GM18861 (cell line): ENCODE measurements at regions not wholly inside any gene's neighbourhood (a gene's known extent, or its start where the extent isn't known, plus 50 kb on each side); places are given as distances from the start of the nearest gene placed in this dataset.

Experiments used
- ATAC-seq: cut with Tn5 transposase; IDR thresholded peaks from one replicate; pipeline ENCODE4 v1.9.1; 2021; ENCODE audit not compliant: unreplicated experiment

DNA sequence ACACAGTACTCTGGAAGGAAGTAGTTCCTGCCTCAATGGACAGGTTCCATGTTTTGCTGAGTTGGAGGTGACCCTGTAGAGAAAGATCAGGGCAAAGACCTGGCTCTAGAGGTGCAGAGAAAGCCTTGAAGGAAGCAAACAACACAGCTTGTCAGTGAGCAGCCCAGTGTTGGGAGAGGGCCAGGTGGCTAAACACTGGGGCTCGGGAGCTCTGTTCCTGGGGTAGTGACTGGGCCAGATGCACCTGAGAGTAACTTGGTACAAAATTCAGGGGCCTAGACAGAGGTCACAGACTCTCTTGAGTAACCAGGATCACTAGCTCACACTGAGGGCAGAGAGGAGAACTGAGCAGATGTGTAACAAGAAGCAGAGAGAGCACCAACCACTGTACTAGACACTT lies 138.4 kb upstream of the NALF2 start:
- ATAC-seq: no peak

- ATAC-seq: no peak
These were observed 138.8 kb upstream of the NALF2 start for GRCh38 chrX:69365349-69365748.

GRCh38 chrX:69362856-69363255 lies 141.3 kb upstream of the NALF2 start:
- peak; percentile 63 for ATAC-seq

DNA sequence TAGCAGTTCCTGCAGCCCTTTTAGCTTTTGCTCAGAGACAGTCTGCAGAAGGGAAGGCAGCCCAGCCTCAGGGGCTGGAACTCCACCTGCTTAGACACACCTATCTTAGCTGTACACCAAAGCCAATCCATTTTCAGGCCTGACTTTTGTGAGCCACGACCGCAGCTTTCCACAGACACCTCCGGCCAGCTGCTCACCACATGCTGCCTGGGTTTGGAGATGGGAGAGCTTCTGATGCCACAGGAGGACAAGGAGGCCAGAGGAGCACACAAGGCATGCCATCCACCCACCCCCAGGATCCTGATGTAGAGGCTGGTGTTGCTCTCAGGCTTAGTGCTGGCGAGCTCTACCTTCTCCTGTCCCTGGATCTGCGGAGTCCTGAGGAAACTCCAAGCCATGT lies 141.8 kb upstream of the NALF2 start:
- no peak for ATAC-seq

- ATAC-seq: no peak
These were observed 142.7 kb upstream of the NALF2 start for GRCh38 chrX:69361311-69361845.

GRCh38 chrX:69357317-69357716 lies 146.8 kb upstream of the NALF2 start:
- no peak for ATAC-seq

DNA sequence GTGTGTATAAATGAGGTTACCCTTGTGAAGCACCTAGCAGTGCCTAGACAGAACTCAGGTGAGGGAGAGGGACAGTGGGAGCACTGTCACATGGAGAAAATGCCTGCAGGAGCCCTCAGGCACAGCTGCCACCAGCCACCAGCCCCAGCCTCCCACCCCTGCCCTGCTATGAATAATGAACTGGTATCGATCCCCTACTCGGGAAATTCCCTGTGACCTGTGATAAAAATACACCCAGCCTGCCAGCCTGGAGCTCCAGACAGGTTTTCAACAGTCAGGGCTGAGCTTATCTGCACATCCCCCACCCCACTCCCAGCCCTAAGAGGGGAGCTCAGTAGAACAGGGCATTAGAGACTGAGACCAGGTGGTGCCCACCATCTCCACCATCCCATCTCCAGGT lies 159.6 kb upstream of the PJA1 start:
- no peak for ATAC-seq

GRCh38 chrX:69323786-69324720 lies 158.8 kb upstream of the PJA1 start:
- ATAC-seq: no peak

DNA sequence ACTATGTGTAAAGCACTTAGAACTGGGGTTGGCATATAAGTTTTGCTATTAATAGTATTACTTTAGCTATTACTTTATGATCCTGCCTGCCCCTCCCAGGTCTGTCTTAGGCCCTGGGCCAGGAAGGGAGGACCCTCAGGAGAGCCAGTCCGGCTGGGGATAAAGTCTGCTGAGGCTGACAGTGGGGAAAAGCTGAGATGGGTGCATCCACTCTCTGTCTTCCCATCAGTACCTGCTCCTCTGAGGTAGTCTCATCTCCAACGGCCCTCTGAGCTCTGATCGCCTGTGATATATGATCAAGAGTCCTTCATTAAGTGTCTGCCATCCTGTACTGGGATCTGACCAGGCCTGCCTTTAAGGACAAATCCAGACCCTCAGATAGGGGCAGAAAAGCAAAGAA lies 156.5 kb upstream of the PJA1 start:
- ATAC-seq: no peak

DNA sequence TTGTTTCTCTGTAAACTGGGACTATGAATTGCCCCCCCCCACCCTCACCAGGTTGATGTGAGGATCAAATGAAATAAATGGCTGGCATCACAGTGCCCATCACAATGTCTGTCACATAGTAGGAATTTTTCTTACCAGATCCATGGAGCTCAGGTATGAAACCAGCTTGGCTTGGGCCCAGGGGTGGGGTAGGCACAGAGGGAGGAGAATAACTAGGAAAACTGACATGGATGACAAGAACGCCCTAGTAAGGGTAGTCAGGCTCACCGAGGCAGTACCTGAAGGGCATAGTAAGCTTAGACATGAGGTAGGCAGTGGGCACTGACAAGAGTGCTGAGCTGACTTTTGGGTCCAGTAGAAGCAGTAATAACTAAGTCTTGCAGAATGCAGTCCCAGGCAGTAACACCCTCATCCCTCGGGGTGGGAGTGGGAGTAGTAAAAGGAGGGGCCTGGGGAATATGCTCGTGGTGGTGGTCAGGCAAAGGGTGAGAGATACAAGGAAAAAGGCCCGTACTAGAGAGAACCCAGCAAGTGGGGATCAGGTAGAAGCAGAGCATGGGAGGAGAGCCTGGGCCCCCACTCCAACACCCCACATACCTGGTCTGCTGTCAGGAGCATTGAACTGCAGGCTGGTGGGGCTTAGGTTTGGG lies 155.9 kb upstream of the PJA1 start:
- no peak for ATAC-seq

DNA sequence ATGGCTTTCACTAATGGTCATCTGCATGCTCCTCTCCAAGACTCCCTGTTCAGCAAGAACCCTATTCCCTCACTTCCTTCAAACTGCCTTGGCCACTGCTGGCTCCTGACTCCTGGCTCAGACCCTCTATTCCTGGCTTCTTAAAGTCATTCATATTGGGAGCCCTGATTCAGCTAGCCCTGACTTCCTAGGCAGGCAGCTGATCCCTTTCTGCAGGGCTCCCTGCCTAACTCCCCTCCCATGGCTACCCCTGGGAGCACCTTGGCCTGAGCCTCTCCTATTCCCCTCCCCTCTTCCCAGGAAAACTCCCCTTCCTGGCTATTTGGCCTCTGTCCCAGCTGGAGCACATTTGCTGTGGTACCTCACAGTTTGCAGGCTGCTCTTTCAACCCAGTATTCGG lies 154.9 kb upstream of the PJA1 start:
- no peak for ATAC-seq

DNA sequence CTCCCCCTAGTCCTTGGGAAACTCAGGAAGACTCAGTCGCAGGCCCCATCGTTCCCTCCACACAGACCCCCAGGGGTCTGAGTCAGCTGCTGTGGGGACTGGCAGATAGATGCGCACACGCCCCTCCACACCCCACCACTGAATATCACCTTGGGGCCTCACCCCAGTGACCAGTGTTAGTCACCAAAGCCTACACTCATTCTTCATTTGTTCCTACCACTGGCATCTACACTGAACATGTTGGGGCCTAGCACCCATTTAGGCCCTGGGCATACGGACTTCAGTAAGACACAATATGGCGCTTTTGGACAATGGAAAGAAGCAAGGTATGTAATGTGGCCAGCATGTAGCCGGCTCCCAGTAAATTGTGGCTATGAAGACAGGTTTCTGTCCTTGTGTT lies 154.1 kb upstream of the PJA1 start:
- ATAC-seq: no peak

- ATAC-seq: no peak
These were observed 153.5 kb upstream of the PJA1 start for GRCh38 chrX:69318651-69319340.

DNA sequence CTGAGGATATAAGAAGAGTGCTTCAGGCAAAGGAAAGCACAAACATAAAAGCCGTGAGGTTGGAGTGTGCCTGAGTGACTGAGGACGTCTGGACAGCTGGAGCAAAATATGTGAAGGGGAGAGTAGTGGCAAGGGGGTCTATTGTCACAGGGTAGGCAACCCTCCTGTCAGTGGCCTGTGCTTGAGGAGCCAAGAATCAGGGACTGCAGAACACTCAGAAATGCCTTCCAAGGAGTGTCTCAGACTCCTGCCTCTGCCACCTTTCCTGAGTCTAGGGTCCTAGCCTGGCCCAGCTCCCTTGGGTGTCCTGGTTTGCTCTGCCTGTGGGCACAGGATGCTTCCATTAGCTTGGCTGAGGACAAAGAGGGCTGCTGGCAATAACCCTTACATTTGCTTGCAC lies 152.5 kb upstream of the PJA1 start:
- ATAC-seq: no peak

DNA sequence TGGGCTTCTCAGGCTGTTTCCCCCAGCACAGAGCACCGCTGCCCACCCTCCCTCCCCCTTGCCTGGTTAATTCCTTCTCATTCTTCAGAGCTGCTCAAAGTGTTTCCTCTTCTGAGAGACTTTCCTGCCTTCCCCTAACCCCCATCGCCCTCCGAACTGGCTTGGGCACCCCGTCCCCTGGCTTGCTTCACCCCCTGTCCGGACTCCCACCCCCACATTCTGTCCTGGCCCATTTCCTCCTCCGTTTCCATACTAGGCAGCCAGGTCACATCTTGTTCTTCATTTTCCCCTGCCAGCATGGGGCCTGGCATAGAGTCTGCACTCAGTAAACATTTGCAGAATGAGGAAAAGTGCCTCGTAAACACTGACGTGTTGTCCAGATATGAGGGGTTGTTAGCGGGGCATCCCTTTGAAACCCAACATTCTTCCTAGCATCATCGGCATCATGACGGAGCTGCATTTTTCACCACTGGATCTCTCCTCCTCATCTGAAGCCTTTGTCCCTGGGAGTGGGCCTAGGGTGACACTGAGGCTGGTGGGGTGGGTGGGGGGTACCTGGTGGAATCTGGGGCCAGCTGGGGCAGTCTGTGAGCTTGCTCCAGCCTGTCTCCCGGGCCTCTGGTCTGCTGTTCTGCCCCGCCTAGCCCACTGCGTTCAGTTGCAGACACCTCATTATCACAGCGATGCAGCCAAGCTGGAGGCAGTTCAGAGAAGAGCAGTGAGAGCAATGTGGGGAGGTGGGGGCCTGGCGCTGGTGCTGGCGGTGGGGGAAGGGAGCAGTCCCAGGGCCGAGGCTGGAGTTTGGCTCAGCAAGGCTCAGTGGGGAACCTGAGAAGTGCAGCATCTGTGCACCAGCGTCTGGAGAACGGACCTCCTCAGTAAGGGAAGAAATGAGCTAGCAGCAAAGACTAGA lies 149.4 kb upstream of the PJA1 start:
- ATAC-seq: no peak

GRCh38 chrX:69313617-69314290 lies 148.5 kb upstream of the PJA1 start:
- ATAC-seq: no peak

DNA sequence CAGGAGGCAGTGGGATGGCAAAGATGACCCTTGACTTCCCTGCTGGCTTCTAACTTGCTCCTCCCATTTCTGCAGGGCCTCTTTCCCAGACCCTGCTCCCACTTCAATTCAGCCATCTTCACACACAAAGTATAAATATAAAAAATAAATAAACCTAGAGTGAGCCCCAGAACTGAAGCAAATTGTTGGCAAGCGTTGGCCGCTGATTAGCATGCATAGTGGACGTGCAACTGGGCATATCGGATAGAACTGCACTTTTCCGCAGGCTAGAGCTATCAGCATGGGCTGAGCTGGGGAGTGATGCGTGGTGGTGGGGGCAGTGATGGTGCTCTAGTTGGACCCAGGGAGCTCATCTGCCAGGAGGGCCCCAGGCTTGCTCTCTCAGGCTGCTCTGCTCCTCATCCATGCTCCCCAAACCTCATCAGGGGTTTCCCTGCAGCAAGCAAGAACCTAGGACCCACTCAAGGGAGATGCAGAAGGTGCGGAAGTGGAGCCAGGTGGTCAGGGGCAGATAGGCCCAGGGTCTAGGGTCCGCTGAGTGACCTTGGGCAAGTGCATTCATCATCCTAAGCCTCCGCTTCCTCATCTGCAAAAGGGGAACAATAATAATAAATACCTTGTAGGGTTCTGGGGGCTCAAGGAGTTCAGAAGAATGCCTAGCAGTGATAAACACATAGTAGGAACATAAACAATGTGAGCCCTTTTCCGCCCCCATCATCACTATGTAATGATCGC lies 146.8 kb upstream of the PJA1 start:
- ATAC-seq: no peak

- no peak for ATAC-seq
These were observed 144.0 kb upstream of the PJA1 start for GRCh38 chrX:69309074-69309792.

GRCh38 chrX:69307756-69308155 lies 142.5 kb upstream of the PJA1 start:
- no peak for ATAC-seq
